Mucosa of descending colon (tissue), 3 donors: ENCODE measurements at regions not wholly inside any gene's neighbourhood (a gene's known extent, or its start where the extent isn't known, plus 50 kb on each side); places are given as distances from the start of the nearest gene placed in this dataset.

Experiments used
- ATAC-seq: fragments of 200-7000 bp; cut with Tn5 transposase; one replicate; pipeline ENCODE4 v1.9.1; 2020; ENCODE audit warnings: mild to moderate bottlenecking, moderate library complexity
- DNase-seq, 3 donors: peaks; one replicate each; pipeline ENCODE4 v3.0.0-alpha.2; 2020
- H3K36me3 ChIP-seq: fragments of 200-600 bp; one replicate; pipeline ENCODE4 v1.8.0; 2021; ENCODE audit warnings: low read depth, mild to moderate bottlenecking
- H3K4me1 ChIP-seq: fragments of 200-600 bp; one replicate; pipeline ENCODE4 v1.8.0; 2021; ENCODE audit warnings: low read depth, mild to moderate bottlenecking
- H3K4me3 ChIP-seq: fragments of 200-600 bp; one replicate; pipeline ENCODE4 v1.8.0; 2021; ENCODE audit warnings: mild to moderate bottlenecking
- H3K9me3 ChIP-seq: fragments of 200-600 bp; one replicate; pipeline ENCODE4 v1.8.0; 2021; ENCODE audit warnings: mild to moderate bottlenecking
- CTCF ChIP-seq: fragments of 200-600 bp; IDR thresholded peaks from one replicate; pipeline ENCODE4 v1.8.0; 2022; ENCODE audit warnings: antibody characterized with exemption, mild to moderate bottlenecking
- intact Hi-C, 2 donors: fragments of 100-400 bp; cut with DNase I in 1 of 2; cut with micrococcal nuclease in 1 of 2; formaldehyde crosslinking; loops; one replicate each; pipeline versions ENCODE4 v1.11.0 to v1.11.1; 2022; cut with DNase I, micrococcal nuclease
- donor health status: DM: no; HTN: no; CAD: no; lungs with moderate emphysema.
- donor health status: DM: no; HTN: no; CAD: no.
- donor health status: DM: no; HTN: yes; CAD: no.

- DNase-seq (no peak), ATAC-seq (peak; percentile 27)
- no peak overlapping the region for H3K4me3 ChIP-seq
- no peaks in the 10 kb centered on the region for H3K36me3 ChIP-seq
- TF ChIP-seq CTCF, result no peak
- intact Hi-C loops, result no loop called here
- H3K9me3 ChIP-seq, result no peaks in the 10 kb centered on the region
- peaks cover 2% of the 10 kb centered on the region for H3K4me1 ChIP-seq
These were observed 279.6 kb upstream of the GADL1 start for GRCh38 chr3:31174079-31174478.

- no peak for TF ChIP-seq CTCF
These were observed 281.6 kb upstream of the GADL1 start for GRCh38 chr3:31176045-31176444.

GRCh38 chr3:31178467-31178866 lies 284.0 kb upstream of the GADL1 start:
- Histone ChIP-seq H3K4me1 (peaks cover 21% of the 10 kb centered on the region), H3K9me3 (no peaks in the 10 kb centered on the region), H3K4me3 (no peak overlapping the region), H3K36me3 (no peaks in the 10 kb centered on the region)
- TF ChIP-seq CTCF, result no peak
- DNase-seq (no peak), ATAC-seq (peak; percentile 66)
- intact Hi-C loops, result no loop called here

More at GRCh38 chr3:31176045-31176444, 281.6 kb upstream of the GADL1 start:
- DNase-seq (no peak), ATAC-seq (no peak)
- Histone ChIP-seq H3K4me3 (no peak overlapping the region), H3K4me1 (peaks cover 15% of the 10 kb centered on the region), H3K36me3 (no peaks in the 10 kb centered on the region), H3K9me3 (no peaks in the 10 kb centered on the region)
- intact Hi-C loops, result no loop called here

GRCh38 chr3:31179768-31180167 lies 285.3 kb upstream of the GADL1 start:
- Histone ChIP-seq H3K36me3 (no peaks in the 10 kb centered on the region), H3K4me1 (peaks cover 20% of the 10 kb centered on the region), H3K4me3 (no peak overlapping the region), H3K9me3 (no peaks in the 10 kb centered on the region)
- intact Hi-C loops, result no loop called here
- DNase-seq, result no peak
- TF ChIP-seq CTCF, result no peak
- ATAC-seq, result no peak

- intact Hi-C loops, result no loop called here
- no peak for ATAC-seq
- DNase-seq, result no peak
- peaks cover 23% of the 10 kb centered on the region for H3K4me1 ChIP-seq
- no peaks in the 10 kb centered on the region for H3K9me3 ChIP-seq
- no peak overlapping the region for H3K4me3 ChIP-seq
- H3K36me3 ChIP-seq, result no peaks in the 10 kb centered on the region
- TF ChIP-seq CTCF, result no peak
These were observed 285.8 kb upstream of the GADL1 start for GRCh38 chr3:31180274-31180673.

- intact Hi-C loops, result no loop called here
- ATAC-seq (no peak), DNase-seq (peak in 1 of 3 donors; percentile 46)
- Histone ChIP-seq H3K9me3 (no peaks in the 10 kb centered on the region), H3K4me3 (no peak overlapping the region), H3K36me3 (no peaks in the 10 kb centered on the region), H3K4me1 (peaks cover 27% of the 10 kb centered on the region)
- no peak for TF ChIP-seq CTCF
These were observed 287.2 kb upstream of the GADL1 start for GRCh38 chr3:31181661-31182060.
